SK-MEL-5 (cell line): ENCODE measurements at regions not wholly inside any gene's neighbourhood (a gene's known extent, or its start where the extent isn't known, plus 50 kb on each side); places are given as distances from the start of the nearest gene placed in this dataset.
"Not testable (repeated sequence)": the region's sequence is repeated elsewhere in the genome, so short reads cannot be mapped to it uniquely, and the experiment has no call there.

Source experiments
- DNase-seq: peaks from one replicate; pipeline ENCODE4 v3.0.0-alpha.2; 2016; ENCODE audit warnings: low read depth, low spot score
- in situ Hi-C: cut with HindIII; loops from 2 replicates; pipeline ENCODE4 v1.10.0; 2016; ENCODE audit warnings: low sequenced_read_pairs, high pct_unique_total_duplicates, low pct_unique_long_range_greater_than_20kb

DNA sequence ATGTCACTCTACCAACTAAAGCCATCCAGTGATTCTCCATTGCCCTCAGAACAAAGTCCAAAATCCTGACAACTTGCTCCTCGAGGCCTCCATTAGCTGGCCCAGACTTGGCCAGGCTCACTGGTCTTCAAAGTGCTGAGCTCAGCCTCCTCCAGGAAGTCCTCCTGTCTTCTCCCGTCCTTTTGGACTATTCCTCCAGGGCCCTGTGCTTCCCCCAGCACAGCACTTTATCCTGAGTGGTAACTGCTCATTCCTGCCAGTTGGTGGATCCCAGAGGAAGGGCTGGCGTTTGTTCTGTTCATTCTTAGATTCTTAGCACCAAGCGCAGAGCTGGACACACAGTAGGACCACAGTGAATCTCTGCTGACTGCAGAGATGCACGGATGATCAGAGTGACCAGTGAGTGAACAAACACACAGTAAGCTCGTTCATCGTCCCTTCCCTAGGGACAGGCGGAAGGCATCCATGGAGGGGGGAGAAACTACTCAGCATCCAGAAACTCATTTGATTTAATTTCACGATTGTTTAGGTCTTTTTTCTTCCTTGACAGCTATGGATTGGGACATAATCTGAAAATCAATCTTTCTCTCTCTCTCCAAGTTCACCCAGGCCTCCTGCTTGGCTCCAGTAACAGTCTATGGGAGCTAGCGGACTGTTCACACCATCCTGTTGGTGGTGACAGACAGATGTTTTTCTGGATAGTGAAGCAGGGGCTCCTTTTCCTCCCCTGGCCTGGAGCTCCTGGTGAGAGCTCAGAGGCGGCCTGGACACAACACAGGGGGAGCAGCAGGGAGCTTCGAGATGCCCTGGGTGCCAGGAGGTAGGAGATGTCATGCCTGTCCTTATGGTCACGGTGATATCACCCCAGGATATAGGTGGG is 180.2 kb downstream of the PTPRU start:
- in situ Hi-C loops = no loop called here
- DNase-seq = peak; percentile 20

DNA sequence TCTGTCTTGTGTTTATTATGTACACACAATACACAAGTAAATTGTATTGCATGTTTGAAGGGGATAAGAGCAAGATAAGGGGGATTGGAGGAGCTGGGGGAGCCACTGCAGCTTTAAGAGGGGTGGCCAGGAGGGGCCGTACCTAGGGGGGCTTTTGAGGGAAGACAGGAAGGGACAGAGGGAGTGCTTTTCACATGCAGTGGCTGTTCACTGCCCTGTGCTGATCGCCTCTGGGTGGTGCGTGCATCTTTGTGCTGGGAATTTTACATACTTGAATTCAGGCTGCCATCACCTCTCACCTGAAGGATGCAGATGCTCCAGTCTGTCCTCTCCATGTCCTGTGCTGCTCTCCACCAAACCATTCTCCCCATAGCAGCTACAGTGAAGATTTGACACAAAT is 179.5 kb downstream of the PTPRU start:
- in situ Hi-C loops = no loop called here
- no peak for DNase-seq

DNA sequence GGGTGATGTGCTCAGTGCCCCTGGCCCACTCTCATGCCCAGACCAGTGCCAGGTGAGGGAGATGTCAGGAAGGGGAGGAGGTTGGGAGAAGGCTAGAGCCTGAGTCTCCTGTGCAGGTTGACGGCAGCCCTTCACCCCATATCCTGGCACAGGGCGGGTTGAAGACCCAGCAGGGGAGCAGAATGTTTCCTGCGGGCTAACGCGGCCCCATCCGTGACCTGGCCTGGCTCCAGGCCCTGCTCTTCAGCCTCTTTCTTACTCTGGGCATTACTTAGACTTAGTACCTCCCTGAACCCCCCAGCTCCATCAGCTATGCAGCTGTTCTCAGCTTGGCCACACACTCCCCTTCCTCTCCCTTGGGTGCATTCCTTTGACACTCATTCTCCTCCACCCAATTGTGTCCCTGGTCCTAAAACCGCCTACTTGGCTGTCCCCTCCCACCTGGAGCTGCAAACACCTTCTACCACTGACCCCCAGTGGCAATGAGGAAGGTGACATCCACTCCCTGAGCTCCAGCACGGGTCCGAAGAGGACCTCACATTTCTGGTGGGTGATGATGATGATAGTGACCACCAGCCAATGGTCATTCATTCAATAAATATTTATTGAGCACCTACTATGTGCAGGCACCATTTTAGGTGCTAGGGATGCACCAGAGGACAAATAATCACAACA is 179.0 kb downstream of the PTPRU start:
- peak; percentile 19 for DNase-seq
- in situ Hi-C loops = no loop called here

DNA sequence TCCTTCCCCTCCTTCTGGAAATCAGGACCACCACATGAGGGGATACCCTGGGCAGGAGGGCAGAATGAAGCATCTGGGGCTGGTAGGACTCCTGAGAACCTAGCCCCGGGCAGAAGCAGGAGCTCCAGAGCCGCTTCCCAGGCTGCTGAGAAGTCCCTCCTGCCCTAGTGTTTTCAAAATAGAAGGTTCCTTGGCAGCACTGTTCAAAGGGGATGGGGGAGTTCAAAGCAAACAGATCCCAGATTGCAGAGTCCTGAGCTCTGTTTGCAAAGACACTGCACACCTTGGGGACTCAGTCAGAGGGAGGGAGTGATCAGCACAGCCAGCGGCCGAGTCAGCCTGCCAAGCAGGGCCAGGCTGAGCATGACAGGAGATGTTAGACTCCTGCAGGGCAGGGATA is 177.8 kb downstream of the PTPRU start:
- DNase-seq = no peak
- in situ Hi-C loops = no loop called here

DNA sequence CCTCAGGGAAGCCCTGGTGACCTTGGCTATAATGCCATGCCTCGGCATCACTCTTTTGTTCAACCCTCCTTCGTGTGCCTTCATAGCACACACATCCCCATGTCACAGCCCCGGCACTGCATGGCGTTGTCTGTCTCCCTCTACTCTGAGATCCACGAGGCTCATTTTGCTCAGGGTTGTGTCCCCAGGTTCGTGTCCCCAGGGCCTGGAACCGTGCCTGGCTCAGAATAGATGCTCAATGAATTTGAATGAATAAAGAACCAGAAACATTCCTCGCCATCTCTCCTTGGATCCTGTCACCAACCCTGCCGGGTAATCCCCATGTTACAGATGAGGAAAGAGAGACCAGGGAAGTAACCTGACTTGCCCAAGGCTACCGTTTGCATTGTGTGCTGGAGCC is 177.3 kb downstream of the PTPRU start:
- in situ Hi-C loops = no loop called here
- DNase-seq = no peak

DNA sequence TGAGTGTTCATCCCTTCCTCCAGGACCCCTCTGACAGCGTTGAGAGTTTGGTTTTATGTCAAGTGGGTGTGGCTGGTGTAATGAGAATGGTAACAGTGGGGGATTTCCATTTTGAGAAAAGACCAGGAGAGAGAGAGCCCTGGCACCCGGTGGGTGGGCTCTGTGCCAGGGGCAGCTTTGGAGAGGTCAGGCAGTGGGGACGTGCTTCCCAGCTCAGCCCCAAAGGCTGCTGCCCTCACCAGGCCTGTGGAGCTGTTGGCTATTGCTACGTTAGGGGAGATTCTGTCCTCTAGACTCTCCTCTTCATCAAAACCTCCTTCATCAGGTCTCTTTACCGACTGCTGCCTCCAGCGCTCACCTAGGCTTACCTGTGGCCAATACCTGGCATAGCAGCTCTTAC is 176.3 kb downstream of the PTPRU start:
- DNase-seq = no peak
- in situ Hi-C loops = no loop called here

DNA sequence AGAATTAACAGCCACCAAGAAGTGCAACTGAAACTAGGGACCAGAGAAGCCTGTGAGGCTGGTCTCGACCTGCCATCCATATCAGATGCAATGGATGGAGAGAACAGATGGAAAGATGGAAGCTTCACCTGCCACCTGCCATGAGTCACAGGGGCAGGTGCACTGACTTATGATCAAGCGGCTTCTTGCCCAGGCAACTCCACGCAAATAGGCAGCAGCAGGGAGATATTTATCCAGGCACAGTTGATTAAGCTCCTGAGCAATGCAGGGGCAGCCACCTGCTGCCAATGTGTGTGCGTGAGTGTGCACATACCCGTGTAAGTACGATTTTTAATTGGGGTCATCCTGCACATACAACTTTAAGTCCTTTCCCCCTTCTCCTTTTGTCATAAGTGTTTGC is 174.2 kb downstream of the PTPRU start:
- in situ Hi-C loops = no loop called here
- DNase-seq = no peak

DNA sequence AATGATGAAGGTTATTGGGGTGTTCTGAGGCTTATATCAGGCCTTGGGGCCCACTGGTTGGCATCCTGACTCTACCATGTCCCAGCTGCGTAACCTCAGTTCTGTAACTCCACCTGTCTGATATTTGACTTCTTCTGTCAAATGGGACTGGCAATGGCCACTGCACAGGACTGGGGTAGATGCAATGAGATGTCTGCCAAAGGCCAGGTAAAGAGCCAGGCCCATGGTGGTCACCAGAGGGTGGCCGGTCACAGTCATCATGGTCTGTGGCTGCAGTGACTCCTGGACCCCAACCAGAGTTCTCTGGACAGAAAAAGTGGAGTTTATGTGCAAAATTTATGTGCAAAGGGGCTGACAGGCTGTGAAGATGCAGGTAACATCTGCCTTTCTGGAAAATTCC is 173.3 kb downstream of the PTPRU start:
- in situ Hi-C loops = no loop called here
- DNase-seq = no peak

DNA sequence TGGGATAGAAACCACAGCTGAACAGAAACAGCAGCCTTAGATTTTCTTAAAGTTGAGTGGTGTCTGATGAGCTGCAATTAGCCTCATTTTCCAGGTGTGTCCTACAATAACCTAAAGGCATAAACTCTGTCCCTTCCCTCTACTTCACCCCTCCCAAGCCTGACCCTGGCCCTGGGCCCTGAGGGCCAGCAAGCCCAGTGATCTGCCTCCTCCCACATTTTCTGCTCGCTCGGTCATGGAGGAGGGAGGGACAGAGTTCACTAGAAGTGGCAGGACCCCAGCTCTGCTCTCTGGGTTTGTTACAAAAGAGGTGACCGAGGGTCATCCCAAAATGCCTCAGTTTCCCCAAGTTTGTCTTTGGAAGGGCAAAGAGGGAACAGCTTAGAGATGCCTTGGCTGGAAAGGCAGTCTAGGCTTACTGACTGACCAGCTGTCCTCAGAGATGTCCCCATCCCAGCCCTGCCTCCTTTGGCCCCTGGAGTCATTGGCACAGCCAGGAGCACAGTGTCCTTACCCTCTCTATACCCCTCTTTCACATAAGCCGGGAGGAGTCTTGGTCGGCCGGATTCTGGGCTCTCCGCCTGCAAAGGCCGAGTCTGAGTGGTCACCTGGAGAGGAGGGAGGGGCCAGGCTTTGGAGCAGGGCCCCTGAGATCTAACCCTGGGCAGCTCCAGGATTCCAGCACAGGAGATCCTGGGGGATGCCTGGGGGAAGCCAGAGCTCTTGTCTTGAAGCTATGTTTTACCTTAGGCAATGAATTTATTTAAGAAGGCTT is 172.7 kb downstream of the PTPRU start:
- DNase-seq = no peak
- in situ Hi-C loops = no loop called here

DNA sequence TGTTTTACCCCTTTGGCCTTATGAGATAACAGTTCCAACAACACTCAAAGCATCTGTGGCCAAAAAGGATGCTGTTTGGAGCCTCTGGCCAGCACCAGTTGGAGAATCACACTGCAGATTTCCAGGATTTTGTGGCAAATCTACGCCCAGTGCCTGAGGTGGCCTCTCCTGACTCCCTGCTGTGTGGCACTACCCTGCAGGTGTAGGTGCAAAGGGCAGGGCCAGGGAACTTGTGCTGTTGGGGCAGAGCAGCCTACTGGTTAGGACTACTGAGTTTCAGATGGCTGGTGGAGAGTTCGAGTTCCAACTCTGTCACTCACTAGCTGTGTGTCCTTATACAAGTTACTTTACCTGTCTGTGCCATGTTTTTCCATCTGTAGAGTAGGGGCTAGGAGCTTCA is 170.5 kb downstream of the PTPRU start:
- no peak for DNase-seq

DNA sequence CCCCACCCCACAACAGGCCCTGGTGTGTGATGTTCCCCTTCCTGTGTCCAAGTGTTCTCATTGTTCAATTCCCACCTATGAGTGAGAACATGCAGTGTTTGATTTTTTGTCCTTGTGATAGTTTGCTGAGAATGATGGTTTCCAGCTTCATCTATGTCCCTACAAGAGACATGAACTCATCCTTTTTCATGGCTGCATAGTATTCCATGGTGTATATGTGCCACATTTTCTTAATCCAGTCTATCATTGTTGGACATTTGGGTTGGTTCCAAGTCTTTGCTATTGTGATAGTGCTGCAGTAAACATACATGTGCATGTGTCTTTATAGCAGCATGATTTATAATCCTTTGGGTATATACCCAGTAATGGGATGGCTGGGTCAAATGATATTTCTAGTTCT is 163.9 kb downstream of the PTPRU start:
- DNase-seq, in situ Hi-C loops: not testable (repeated sequence)

More for the DNA sequence above, 170.5 kb downstream of the PTPRU start:
- in situ Hi-C loops = no loop called here

DNA sequence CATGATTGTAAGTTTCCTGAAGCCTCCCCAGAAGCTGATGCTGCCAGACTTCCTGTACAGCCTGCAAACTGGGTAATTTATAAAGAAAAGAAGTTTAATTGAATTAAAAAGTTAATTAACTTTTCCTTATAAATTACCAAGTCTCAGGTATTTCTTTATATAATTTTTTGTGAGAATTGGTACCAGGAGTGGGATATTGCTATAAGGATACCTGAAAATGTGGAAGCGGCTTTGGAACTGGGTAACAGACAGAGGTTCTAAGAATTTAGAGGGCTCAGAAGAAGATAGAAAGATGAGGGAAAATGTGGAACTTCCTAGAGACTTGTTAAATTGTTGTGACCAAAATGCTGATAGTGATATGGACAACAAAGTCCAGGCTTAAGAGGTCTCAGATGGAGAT is 163.1 kb downstream of the PTPRU start:
- no peak for DNase-seq
- in situ Hi-C loops = no loop called here

DNA sequence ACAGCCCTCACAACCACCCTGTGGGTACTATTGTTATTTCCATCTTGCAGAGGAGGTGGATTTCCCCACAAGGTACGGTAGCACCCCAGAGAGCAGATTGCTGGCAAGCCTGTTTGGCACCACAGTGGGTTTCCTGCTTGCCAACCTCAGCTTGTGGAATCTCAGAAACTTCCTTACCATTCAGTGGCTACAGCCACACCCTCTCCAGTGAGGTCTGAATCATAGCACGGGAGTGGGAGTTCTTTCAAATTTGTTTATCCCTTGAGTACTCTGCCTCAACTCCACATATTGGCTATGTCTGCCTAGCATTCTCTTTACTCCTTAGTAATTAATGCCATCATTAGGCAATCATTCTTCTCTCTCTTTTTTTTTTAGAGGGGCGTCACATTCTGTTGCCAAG is 162.1 kb downstream of the PTPRU start:
- in situ Hi-C loops = no loop called here
- no peak for DNase-seq

DNA sequence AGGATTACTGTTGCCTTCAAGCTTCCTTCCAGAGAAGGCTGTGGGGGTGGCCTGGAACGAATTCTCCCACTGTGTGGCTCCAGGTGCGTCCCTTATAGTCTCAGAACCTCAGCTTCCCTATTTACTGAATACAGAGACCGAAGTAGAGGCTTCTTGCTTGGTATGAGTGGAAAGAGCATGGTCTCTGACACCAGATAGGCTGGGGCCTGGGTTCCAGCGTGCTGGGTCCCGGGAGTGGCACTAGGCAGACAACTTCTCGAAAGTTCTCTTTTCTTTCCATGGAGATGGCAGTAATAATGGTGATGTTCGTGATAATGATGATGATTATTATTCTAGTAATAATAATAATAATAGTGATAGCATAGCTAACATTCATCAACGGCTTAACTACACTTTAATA is 161.7 kb downstream of the PTPRU start:
- no peak for DNase-seq
- in situ Hi-C loops = no loop called here

DNA sequence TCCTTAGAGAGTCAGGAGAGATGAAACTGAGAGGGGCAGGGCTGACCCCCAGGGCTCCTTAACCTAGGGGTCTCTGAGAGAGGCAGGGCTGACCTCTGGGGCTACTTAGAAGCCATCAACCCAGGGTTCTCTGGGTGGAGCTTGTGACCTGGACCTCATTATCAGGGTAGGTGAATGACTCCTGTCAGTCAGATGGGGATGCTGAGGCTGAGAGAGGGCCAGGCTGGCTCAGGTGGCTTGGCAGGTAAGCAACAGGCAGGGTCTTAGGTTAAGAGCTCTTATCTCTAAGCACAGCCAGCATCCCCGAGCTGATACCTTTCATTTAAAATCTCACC is 160.9 kb downstream of the PTPRU start:
- in situ Hi-C loops = no loop called here
- no peak for DNase-seq

DNA sequence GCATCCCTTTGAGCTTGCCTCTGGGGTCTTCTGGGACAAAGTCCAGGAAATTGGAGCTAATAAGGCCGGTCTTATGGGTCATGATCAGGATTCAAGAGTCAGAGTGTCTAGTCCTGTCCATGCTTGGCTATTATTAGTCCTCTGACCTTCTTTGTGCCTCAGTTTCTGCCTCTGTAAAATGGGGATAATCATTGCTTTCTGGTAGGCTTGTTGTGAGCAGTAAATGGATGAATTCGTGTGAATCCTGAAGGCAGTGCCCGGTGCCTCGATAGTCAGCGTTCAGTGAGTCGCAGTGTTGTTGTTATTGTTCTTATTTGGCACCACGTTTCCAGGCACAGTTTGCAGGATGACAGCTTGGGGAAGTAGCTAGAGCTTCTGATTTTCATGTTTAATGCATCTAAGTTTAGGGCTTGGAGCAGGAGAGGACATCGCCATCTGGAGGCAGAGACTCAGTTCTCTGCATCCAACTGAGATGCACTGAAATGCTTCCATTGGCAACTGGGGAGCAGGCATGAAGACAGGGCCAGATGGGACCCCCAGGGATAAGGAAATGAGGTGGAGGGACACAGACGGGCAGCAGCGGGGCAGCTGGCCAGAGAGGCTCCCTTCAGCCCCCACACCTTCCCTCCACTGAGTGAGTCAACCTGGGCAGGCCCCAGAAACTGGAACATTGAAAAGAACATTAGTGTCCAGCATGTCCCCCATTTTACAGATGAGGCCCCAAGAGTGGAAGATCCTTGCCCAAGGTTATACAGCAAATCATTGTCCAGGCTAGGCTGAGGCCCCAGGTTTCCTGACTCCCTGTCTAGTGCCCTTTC is 160.3 kb downstream of the PTPRU start:
- DNase-seq = no peak
- in situ Hi-C loops = no loop called here

DNA sequence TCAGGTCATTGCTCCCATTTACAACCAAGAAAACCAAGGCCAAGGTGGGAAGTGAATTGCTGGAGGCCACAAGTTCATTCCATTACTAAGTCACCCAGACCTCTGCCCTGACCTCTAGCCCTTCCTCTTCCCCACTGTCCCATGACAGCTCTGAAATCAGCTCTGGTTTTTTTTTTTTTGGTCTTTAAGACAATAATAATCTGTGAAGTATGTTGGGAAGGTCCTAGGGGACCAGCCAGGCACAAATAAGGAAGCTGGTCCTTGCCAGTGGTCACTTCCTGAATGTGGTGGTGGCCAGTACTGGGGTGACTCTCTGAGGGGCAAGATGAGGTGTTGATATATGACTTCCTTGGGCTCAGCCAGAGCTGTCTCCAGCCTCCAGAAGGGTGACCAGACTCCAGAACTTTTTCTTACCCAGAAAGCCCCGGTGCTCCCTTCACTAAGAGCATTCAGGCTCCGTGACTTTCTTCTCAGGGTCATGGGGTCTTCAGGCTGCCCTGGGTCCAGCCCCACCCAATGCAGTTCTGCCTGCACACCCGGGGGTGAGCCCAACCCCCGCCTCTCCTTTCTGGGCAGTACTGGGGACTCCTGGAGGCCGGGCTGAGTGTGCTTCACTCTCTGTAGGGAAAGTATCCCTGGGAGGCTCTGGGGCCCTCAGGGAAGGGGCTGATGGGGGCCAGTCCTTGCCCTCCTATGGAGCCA is 159.6 kb downstream of the PTPRU start:
- DNase-seq = no peak
- in situ Hi-C loops = no loop called here
